HG03442 (cell line): ENCODE measurements at regions not wholly inside any gene's neighbourhood (a gene's known extent, or its start where the extent isn't known, plus 50 kb on each side); places are given as distances from the start of the nearest gene placed in this dataset.
A peak's percentile ranks its signal among the peaks of the same experiment; 100 is the strongest.
"Not testable (repeated sequence)": the region's sequence is repeated elsewhere in the genome, so short reads cannot be mapped to it uniquely, and the experiment has no call there.

Experiments used
- ATAC-seq: cut with Tn5 transposase; IDR thresholded peaks from one replicate; pipeline ENCODE4 v1.9.1; 2021; ENCODE audit warnings: mild to moderate bottlenecking, moderate library complexity; ENCODE audit not compliant: unreplicated experiment

GRCh38 chr7:142447762-142448161 lies 189.9 kb upstream of the PRSS58 start:
- no peak for ATAC-seq

- ATAC-seq, result no peak
These were observed 187.3 kb upstream of the PRSS58 start for GRCh38 chr7:142445019-142445686.

- no peak for ATAC-seq
These were observed 185.6 kb upstream of the PRSS58 start for GRCh38 chr7:142443216-142444010.

- no peak for ATAC-seq
These were observed 184.5 kb upstream of the PRSS58 start for GRCh38 chr7:142442396-142442795.

GRCh38 chr7:142440906-142441411 lies 183.1 kb upstream of the PRSS58 start:
- ATAC-seq, result no peak

- no peak for ATAC-seq
These were observed 182.5 kb upstream of the PRSS58 start for GRCh38 chr7:142440219-142440905.

- ATAC-seq, result peak; percentile 48
These were observed 181.9 kb upstream of the PRSS58 start for GRCh38 chr7:142439739-142440138.

GRCh38 chr7:142438923-142439515 lies 181.2 kb upstream of the PRSS58 start:
- ATAC-seq, result no peak

GRCh38 chr7:142438235-142438922 lies 180.5 kb upstream of the PRSS58 start:
- ATAC-seq, result no peak

- no peak for ATAC-seq
These were observed 179.9 kb upstream of the PRSS58 start for GRCh38 chr7:142437741-142438140.

- no peak for ATAC-seq
These were observed 178.7 kb upstream of the PRSS58 start for GRCh38 chr7:142436601-142437000.

GRCh38 chr7:142435606-142436005 lies 177.7 kb upstream of the PRSS58 start:
- not testable (repeated sequence) for ATAC-seq

GRCh38 chr7:142434666-142435167 lies 176.9 kb upstream of the PRSS58 start:
- ATAC-seq, result no peak

GRCh38 chr7:142434133-142434532 lies 176.3 kb upstream of the PRSS58 start:
- not testable (repeated sequence) for ATAC-seq

- no peak for ATAC-seq
These were observed 174.5 kb upstream of the PRSS58 start for GRCh38 chr7:142432377-142432776.

GRCh38 chr7:142431491-142431890 lies 173.6 kb upstream of the PRSS58 start:
- ATAC-seq, result no peak

- no peak for ATAC-seq
These were observed 170.2 kb upstream of the PRSS58 start for GRCh38 chr7:142428094-142428493.

- ATAC-seq, result no peak
These were observed 167.4 kb upstream of the PRSS58 start for GRCh38 chr7:142425281-142425680.

- no peak for ATAC-seq
These were observed 164.8 kb upstream of the PRSS58 start for GRCh38 chr7:142422621-142423020.
